ENCODE measurements at regions not wholly inside any gene's neighbourhood (a gene's known extent, or its start where the extent isn't known, plus 50 kb on each side); places are given as distances from the start of the nearest gene placed in this dataset.
A peak's percentile ranks its signal among the peaks of the same experiment; 100 is the strongest.

GRCh38 chr5:167723254-167723871 lies 568.1 kb upstream of the WWC1 start:
- H3K36me3 Mint-ChIP-seq, result no peaks in the 10 kb centered on the region
- H3K4me3 Mint-ChIP-seq, result no peak overlapping the region
- H3K4me1 Mint-ChIP-seq, result peaks cover 4 to 9% of the 10 kb centered on the region in 2 donors
- peak; percentile 41 to 58 (median 49) for DNase-seq
- H3K27ac Mint-ChIP-seq, result no peak overlapping the region
- H3K27me3 Mint-ChIP-seq (ENCODE audit: low read depth in 3 of 3), result peaks cover 0 to 2% (median 0%) of the 10 kb centered on the region in 3 donors
- H3K9me3 Mint-ChIP-seq, result no peaks in the 10 kb centered on the region

GRCh38 chr5:167725264-167725663 lies 566.2 kb upstream of the WWC1 start:
- H3K27me3 Mint-ChIP-seq (ENCODE audit: low read depth in 3 of 3), result peaks cover 0 to 2% (median 0%) of the 10 kb centered on the region in 3 donors
- peaks cover 4 to 8% of the 10 kb centered on the region in 2 donors for H3K4me1 Mint-ChIP-seq
- H3K9me3 Mint-ChIP-seq, result no peaks in the 10 kb centered on the region
- H3K36me3 Mint-ChIP-seq, result no peaks in the 10 kb centered on the region
- no peak overlapping the region for H3K27ac Mint-ChIP-seq
- no peak overlapping the region for H3K4me3 Mint-ChIP-seq
- DNase-seq, result no peak

GRCh38 chr5:167725741-167726140 lies 565.7 kb upstream of the WWC1 start:
- Mint-ChIP-seq H3K27me3 (ENCODE audit: low read depth in 3 of 3) (peaks cover 0 to 2% (median 0%) of the 10 kb centered on the region in 3 donors), H3K27ac (no peak overlapping the region), H3K4me1 (peaks cover 4 to 8% of the 10 kb centered on the region in 2 donors), H3K4me3 (no peak overlapping the region), H3K36me3 (no peaks in the 10 kb centered on the region), H3K9me3 (no peaks in the 10 kb centered on the region)
- no peak for DNase-seq

- Mint-ChIP-seq H3K27ac (no peak overlapping the region), H3K4me3 (no peak overlapping the region), H3K9me3 (no peaks in the 10 kb centered on the region), H3K27me3 (ENCODE audit: low read depth in 3 of 3) (peaks cover 0 to 2% (median 2%) of the 10 kb centered on the region in 3 donors), H3K36me3 (no peaks in the 10 kb centered on the region), H3K4me1 (peaks cover 4 to 8% of the 10 kb centered on the region in 2 donors)
- no peak for DNase-seq
Measured at GRCh38 chr5:167726642-167727041, 564.8 kb upstream of the WWC1 start.

- Mint-ChIP-seq H3K9me3 (peaks cover 0 to 2% (median 0%) of the 10 kb centered on the region in 6 donors), H3K36me3 (no peaks in the 10 kb centered on the region), H3K4me1 (no peaks in the 10 kb centered on the region), H3K27ac (no peak overlapping the region), H3K4me3 (no peak overlapping the region), H3K27me3 (ENCODE audit: low read depth in 3 of 3) (peaks cover 0 to 2% (median 1%) of the 10 kb centered on the region in 3 donors)
- DNase-seq, result no peak
Measured at GRCh38 chr5:167730121-167730520, 561.3 kb upstream of the WWC1 start.

GRCh38 chr5:167730656-167731055 lies 560.8 kb upstream of the WWC1 start:
- H3K27ac Mint-ChIP-seq, result no peak overlapping the region
- no peaks in the 10 kb centered on the region for H3K36me3 Mint-ChIP-seq
- H3K4me3 Mint-ChIP-seq, result no peak overlapping the region
- H3K27me3 Mint-ChIP-seq (ENCODE audit: low read depth in 3 of 3), result peaks cover 0 to 2% (median 1%) of the 10 kb centered on the region in 3 donors
- DNase-seq, result no peak
- no peaks in the 10 kb centered on the region for H3K4me1 Mint-ChIP-seq
- H3K9me3 Mint-ChIP-seq, result peaks cover 0 to 2% (median 0%) of the 10 kb centered on the region in 6 donors

- DNase-seq, result no peak
- Mint-ChIP-seq H3K27me3 (ENCODE audit: low read depth in 3 of 3) (peaks cover 0 to 2% (median 1%) of the 10 kb centered on the region in 3 donors), H3K9me3 (peaks cover 0 to 3% (median 0%) of the 10 kb centered on the region in 6 donors), H3K4me1 (no peaks in the 10 kb centered on the region), H3K4me3 (no peak overlapping the region), H3K36me3 (no peaks in the 10 kb centered on the region), H3K27ac (no peak overlapping the region)
Measured at GRCh38 chr5:167731951-167732350, 559.5 kb upstream of the WWC1 start.

GRCh38 chr5:167732499-167732898 lies 558.9 kb upstream of the WWC1 start:
- DNase-seq, result no peak
- Mint-ChIP-seq H3K36me3 (no peaks in the 10 kb centered on the region), H3K27ac (no peak overlapping the region), H3K27me3 (ENCODE audit: low read depth in 3 of 3) (peaks cover 0 to 2% (median 1%) of the 10 kb centered on the region in 3 donors), H3K9me3 (peaks cover 0 to 3% (median 0%) of the 10 kb centered on the region in 6 donors), H3K4me3 (no peak overlapping the region), H3K4me1 (no peaks in the 10 kb centered on the region)

GRCh38 chr5:167736992-167737391 lies 554.5 kb upstream of the WWC1 start:
- no peak overlapping the region for H3K27ac Mint-ChIP-seq
- H3K36me3 Mint-ChIP-seq, result no peaks in the 10 kb centered on the region
- H3K9me3 Mint-ChIP-seq, result peaks cover 0 to 3% (median 0%) of the 10 kb centered on the region in 6 donors
- no peak for DNase-seq
- no peaks in the 10 kb centered on the region for H3K4me1 Mint-ChIP-seq
- H3K27me3 Mint-ChIP-seq (ENCODE audit: low read depth in 3 of 3), result peaks cover 0 to 1% (median 0%) of the 10 kb centered on the region in 3 donors
- H3K4me3 Mint-ChIP-seq, result no peak overlapping the region

- H3K27me3 Mint-ChIP-seq (ENCODE audit: low read depth in 3 of 3), result peaks cover 0 to 2% (median 0%) of the 10 kb centered on the region in 3 donors
- DNase-seq, result no peak
- no peak overlapping the region for H3K27ac Mint-ChIP-seq
- H3K4me1 Mint-ChIP-seq, result no peaks in the 10 kb centered on the region
- H3K9me3 Mint-ChIP-seq, result peaks cover 0 to 2% (median 0%) of the 10 kb centered on the region in 6 donors
- H3K36me3 Mint-ChIP-seq, result no peaks in the 10 kb centered on the region
- H3K4me3 Mint-ChIP-seq, result no peak overlapping the region
Measured at GRCh38 chr5:167743695-167744464, 547.6 kb upstream of the WWC1 start.

- Mint-ChIP-seq H3K27me3 (ENCODE audit: low read depth in 3 of 3) (peaks cover 0 to 2% (median 1%) of the 10 kb centered on the region in 3 donors), H3K9me3 (peaks cover 0 to 3% (median 0%) of the 10 kb centered on the region in 6 donors), H3K27ac (no peak overlapping the region), H3K36me3 (no peaks in the 10 kb centered on the region), H3K4me3 (no peak overlapping the region), H3K4me1 (no peaks in the 10 kb centered on the region)
- DNase-seq, result no peak
Measured at GRCh38 chr5:167745868-167746267, 545.6 kb upstream of the WWC1 start.

- Mint-ChIP-seq H3K9me3 (peaks cover 0 to 4% (median 0%) of the 10 kb centered on the region in 6 donors), H3K27me3 (ENCODE audit: low read depth in 3 of 3) (peaks cover 0 to 4% (median 3%) of the 10 kb centered on the region in 3 donors), H3K27ac (no peak overlapping the region), H3K4me1 (no peaks in the 10 kb centered on the region), H3K4me3 (no peak overlapping the region), H3K36me3 (no peaks in the 10 kb centered on the region)
- DNase-seq, result no peak
Measured at GRCh38 chr5:167750586-167750985, 540.9 kb upstream of the WWC1 start.

- no peaks in the 10 kb centered on the region for H3K4me1 Mint-ChIP-seq
- H3K36me3 Mint-ChIP-seq, result no peaks in the 10 kb centered on the region
- H3K27ac Mint-ChIP-seq, result no peak overlapping the region
- peaks cover 0 to 4% (median 0%) of the 10 kb centered on the region in 6 donors for H3K9me3 Mint-ChIP-seq
- DNase-seq, result no peak
- H3K27me3 Mint-ChIP-seq (ENCODE audit: low read depth in 3 of 3), result peaks cover under 1 to 4% (median 3%) of the 10 kb centered on the region in 3 donors
- no peak overlapping the region for H3K4me3 Mint-ChIP-seq
Measured at GRCh38 chr5:167752936-167753335, 538.5 kb upstream of the WWC1 start.

GRCh38 chr5:167753725-167754490 lies 537.5 kb upstream of the WWC1 start:
- no peaks in the 10 kb centered on the region for H3K4me1 Mint-ChIP-seq
- H3K27me3 Mint-ChIP-seq (ENCODE audit: low read depth in 3 of 3), result peaks cover 2 to 4% (median 3%) of the 10 kb centered on the region in 3 donors

More at GRCh38 chr5:167753725-167754490, 537.5 kb upstream of the WWC1 start:
- DNase-seq, result no peak
- H3K36me3 Mint-ChIP-seq, result no peaks in the 10 kb centered on the region
- H3K4me3 Mint-ChIP-seq, result no peak overlapping the region
- peaks cover 0 to 7% (median 0%) of the 10 kb centered on the region in 6 donors for H3K9me3 Mint-ChIP-seq
- no peak overlapping the region for H3K27ac Mint-ChIP-seq
